NB4 (cell line): ENCODE measurements at regions not wholly inside any gene's neighbourhood (a gene's known extent, or its start where the extent isn't known, plus 50 kb on each side); places are given as distances from the start of the nearest gene placed in this dataset.

Experiments used
- MYC ChIP-seq: IDR thresholded peaks from 2 replicates; pipeline ENCODE4 v1.6.1; 2011; ENCODE audit warnings: low read depth, low read length
- POLR2A ChIP-seq: IDR thresholded peaks from 2 replicates; pipeline ENCODE4 v1.6.1; 2011; ENCODE audit warnings: mild to moderate bottlenecking; ENCODE audit not compliant: insufficient read length; ENCODE audit errors: extremely low read depth
- TF ChIP-seq, protein P1 (sequence below): IDR thresholded peaks from 2 replicates; pipeline ENCODE4 v1.6.1; 2011; ENCODE audit warnings: low read depth, low read length
- TF ChIP-seq, protein P2 (sequence below): IDR thresholded peaks from one replicate; pipeline ENCODE4 v1.5.1; 2012; ENCODE audit warnings: low read depth, low read length

GRCh38 chr1:219434285-219434922 is 178.5 kb downstream of the ZC3H11B start:
- TF ChIP-seq POLR2A (no peak), MYC (no peak)
- TF ChIP-seq, protein P1, sequence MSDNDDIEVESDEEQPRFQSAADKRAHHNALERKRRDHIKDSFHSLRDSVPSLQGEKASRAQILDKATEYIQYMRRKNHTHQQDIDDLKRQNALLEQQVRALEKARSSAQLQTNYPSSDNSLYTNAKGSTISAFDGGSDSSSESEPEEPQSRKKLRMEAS = no peak
- TF ChIP-seq, protein P2, sequence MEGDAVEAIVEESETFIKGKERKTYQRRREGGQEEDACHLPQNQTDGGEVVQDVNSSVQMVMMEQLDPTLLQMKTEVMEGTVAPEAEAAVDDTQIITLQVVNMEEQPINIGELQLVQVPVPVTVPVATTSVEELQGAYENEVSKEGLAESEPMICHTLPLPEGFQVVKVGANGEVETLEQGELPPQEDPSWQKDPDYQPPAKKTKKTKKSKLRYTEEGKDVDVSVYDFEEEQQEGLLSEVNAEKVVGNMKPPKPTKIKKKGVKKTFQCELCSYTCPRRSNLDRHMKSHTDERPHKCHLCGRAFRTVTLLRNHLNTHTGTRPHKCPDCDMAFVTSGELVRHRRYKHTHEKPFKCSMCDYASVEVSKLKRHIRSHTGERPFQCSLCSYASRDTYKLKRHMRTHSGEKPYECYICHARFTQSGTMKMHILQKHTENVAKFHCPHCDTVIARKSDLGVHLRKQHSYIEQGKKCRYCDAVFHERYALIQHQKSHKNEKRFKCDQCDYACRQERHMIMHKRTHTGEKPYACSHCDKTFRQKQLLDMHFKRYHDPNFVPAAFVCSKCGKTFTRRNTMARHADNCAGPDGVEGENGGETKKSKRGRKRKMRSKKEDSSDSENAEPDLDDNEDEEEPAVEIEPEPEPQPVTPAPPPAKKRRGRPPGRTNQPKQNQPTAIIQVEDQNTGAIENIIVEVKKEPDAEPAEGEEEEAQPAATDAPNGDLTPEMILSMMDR = no peak
